ENCODE measurements at regions not wholly inside any gene's neighbourhood (a gene's known extent, or its start where the extent isn't known, plus 50 kb on each side); places are given as distances from the start of the nearest gene placed in this dataset.

GRCh38 chr1:195047772-195048171 lies 1560.5 kb downstream of the KCNT2 start:
- H3K36me3 ChIP-seq (ENCODE audit: control insufficient read depth, insufficient read depth, low read length) = no peaks in the 10 kb centered on the region
- FAIRE-seq (no peak), DNase-seq (ENCODE audit: low read depth) (no peak)
- no peak overlapping the region for H3K4me3 ChIP-seq (ENCODE audit: low read depth, low read length)
- no peak for TF ChIP-seq CTCF (IDR thresholded peaks at IDR 0.05; ENCODE audit: insufficient read depth, low read length, severe bottlenecking)
- no peaks in the 10 kb centered on the region for H3K27me3 ChIP-seq (ENCODE audit: control insufficient read depth, insufficient read depth, low read length)

- DNase-seq (ENCODE audit: low read depth) (no peak), FAIRE-seq (no peak)
- no peak for TF ChIP-seq CTCF (IDR thresholded peaks at IDR 0.05; ENCODE audit: insufficient read depth, low read length, severe bottlenecking)
- Histone ChIP-seq H3K4me3 (ENCODE audit: low read depth, low read length) (no peak overlapping the region), H3K27me3 (ENCODE audit: control insufficient read depth, insufficient read depth, low read length) (no peaks in the 10 kb centered on the region), H3K36me3 (ENCODE audit: control insufficient read depth, insufficient read depth, low read length) (no peaks in the 10 kb centered on the region)
Measured at GRCh38 chr1:195045072-195045471, 1563.2 kb downstream of the KCNT2 start.

- no peak for DNase-seq (ENCODE audit: low read depth)
- Histone ChIP-seq H3K4me3 (ENCODE audit: low read depth, low read length) (no peak overlapping the region), H3K27me3 (ENCODE audit: control insufficient read depth, insufficient read depth, low read length) (no peaks in the 10 kb centered on the region), H3K36me3 (ENCODE audit: control insufficient read depth, insufficient read depth, low read length) (no peaks in the 10 kb centered on the region)
- TF ChIP-seq CTCF (IDR thresholded peaks at IDR 0.05; ENCODE audit: insufficient read depth, low read length, severe bottlenecking) = no peak
- no peak for FAIRE-seq
Measured at GRCh38 chr1:195030793-195031192, 1577.4 kb downstream of the KCNT2 start.

- FAIRE-seq (no peak), DNase-seq (ENCODE audit: low read depth) (peak; percentile 9)
- Histone ChIP-seq H3K36me3 (ENCODE audit: control insufficient read depth, insufficient read depth, low read length) (no peaks in the 10 kb centered on the region), H3K27me3 (ENCODE audit: control insufficient read depth, insufficient read depth, low read length) (no peaks in the 10 kb centered on the region), H3K4me3 (ENCODE audit: low read depth, low read length) (no peak overlapping the region)
- no peak for TF ChIP-seq CTCF (IDR thresholded peaks at IDR 0.05; ENCODE audit: insufficient read depth, low read length, severe bottlenecking)
Measured at GRCh38 chr1:195026792-195027191, 1581.4 kb downstream of the KCNT2 start.

GRCh38 chr1:195019385-195019784 lies 1588.9 kb downstream of the KCNT2 start:
- Histone ChIP-seq H3K27me3 (ENCODE audit: control insufficient read depth, insufficient read depth, low read length) (no peaks in the 10 kb centered on the region), H3K4me3 (ENCODE audit: low read depth, low read length) (no peak overlapping the region), H3K36me3 (ENCODE audit: control insufficient read depth, insufficient read depth, low read length) (no peaks in the 10 kb centered on the region)
- no peak for TF ChIP-seq CTCF (IDR thresholded peaks at IDR 0.05; ENCODE audit: insufficient read depth, low read length, severe bottlenecking)
- no peak for DNase-seq (ENCODE audit: low read depth)
- FAIRE-seq = no peak

GRCh38 chr1:195012995-195013394 lies 1595.2 kb downstream of the KCNT2 start:
- FAIRE-seq (no peak), DNase-seq (ENCODE audit: low read depth) (no peak)
- no peak for TF ChIP-seq CTCF (IDR thresholded peaks at IDR 0.05; ENCODE audit: insufficient read depth, low read length, severe bottlenecking)
- H3K4me3 ChIP-seq (ENCODE audit: low read depth, low read length) = no peak overlapping the region
- no peaks in the 10 kb centered on the region for H3K27me3 ChIP-seq (ENCODE audit: control insufficient read depth, insufficient read depth, low read length)
- no peaks in the 10 kb centered on the region for H3K36me3 ChIP-seq (ENCODE audit: control insufficient read depth, insufficient read depth, low read length)

Data from bronchial epithelial cell (primary cell).